ENCODE measurements at regions not wholly inside any gene's neighbourhood (a gene's known extent, or its start where the extent isn't known, plus 50 kb on each side); places are given as distances from the start of the nearest gene placed in this dataset.

- Histone ChIP-seq H3K4me2 (no peak overlapping the region), H3K4me1 (no peaks in the 10 kb centered on the region), H3K9me3 (no peaks in the 10 kb centered on the region), H3K27ac (no peak overlapping the region), H3K4me3 (no peak overlapping the region)
- ChIA-PET CTCF (no interaction called here), POLR2A (no interaction called here)
- no peak for DNase-seq (ENCODE audit: low read depth in 1 of 2, low spot score in 1 of 2)
- WGBS (ENCODE audit: missing lambda C conversion rate), result 57% methylated on average over 10 of the region's 10 CpGs
- no peak for ATAC-seq
- TF ChIP-seq RFX5 (IDR thresholded peaks at IDR 0.05), result no peak
- no peak for TF ChIP-seq PHF8 (IDR thresholded peaks at IDR 0.05; ENCODE audit: borderline replicate concordance, low read depth)
- no peak for TF ChIP-seq SREBF2 (IDR thresholded peaks at IDR 0.05)
- TF ChIP-seq ZNF302 (CRISPR knock-in tag; IDR thresholded peaks at IDR 0.05), result no peak
- TF ChIP-seq REST (IDR thresholded peaks at IDR 0.05), result no peak
- FAIRE-seq, result no peak
Observed at GRCh38 chr4:183852910-183853547, 52.1 kb upstream of the STOX2 start.

GRCh38 chr4:183853548-183853940 lies 51.6 kb upstream of the STOX2 start:
- H3K4me3 ChIP-seq, result no peak overlapping the region
- no peak overlapping the region for H3K27ac ChIP-seq
- ATAC-seq, result no peak
- ChIA-PET CTCF (no interaction called here), POLR2A (no interaction called here)
- 41% methylated on average over 5 of the region's 5 CpGs for WGBS (ENCODE audit: missing lambda C conversion rate)
- no peak overlapping the region for H3K4me2 ChIP-seq
- H3K4me1 ChIP-seq, result no peaks in the 10 kb centered on the region
- DNase-seq (ENCODE audit: low read depth in 1 of 2, low spot score in 1 of 2), result no peak
- FAIRE-seq, result no peak
- TF ChIP-seq USF2 (IDR thresholded peaks at IDR 0.05) (no peak), FOSB (CRISPR knock-in tag; IDR thresholded peaks at IDR 0.05) (no peak), HOXB5 (CRISPR knock-in tag; IDR thresholded peaks at IDR 0.05) (no peak), SREBF2 (IDR thresholded peaks at IDR 0.05) (no peak), NR3C1 (IDR thresholded peaks at IDR 0.05) (no peak), JUN (IDR thresholded peaks at IDR 0.05) (no peak), CHD4 (IDR thresholded peaks at IDR 0.05; ENCODE audit: borderline replicate concordance) (no peak), EHMT2 (IDR thresholded peaks at IDR 0.05; ENCODE audit: low read depth) (no peak), ATOH8 (CRISPR knock-in tag; IDR thresholded peaks at IDR 0.05; ENCODE audit: low read depth) (no peak), TP53 (CRISPR knock-in tag; IDR thresholded peaks at IDR 0.05) (no peak), ZFP36 (IDR thresholded peaks at IDR 0.05; ENCODE audit: borderline replicate concordance, partially characterized antibody) (no peak), HES2 (IDR thresholded peaks at IDR 0.05) (no peak), ELK1 (IDR thresholded peaks at IDR 0.05; ENCODE audit: low read depth, low read length) (no peak), RAD21 (conservative IDR thresholded peaks at IDR 0.05 in 1 of 2, IDR thresholded peaks at IDR 0.05 in 1 of 2) (no peak), FOSL2 (IDR thresholded peaks at IDR 0.05) (no peak), FOSL2 (CRISPR knock-in tag; IDR thresholded peaks at IDR 0.05) (no peak), ESRRA (IDR thresholded peaks at IDR 0.05; ENCODE audit: borderline replicate concordance, low read length) (no peak), ZNF302 (CRISPR knock-in tag; IDR thresholded peaks at IDR 0.05) (no peak), RCOR1 (IDR thresholded peaks at IDR 0.05; ENCODE audit: low read depth, low read length) (no peak), EP300 (IDR thresholded peaks at IDR 0.05) (no peak), RNF2 (IDR thresholded peaks at IDR 0.05; ENCODE audit: borderline replicate concordance, low read depth) (no peak)
- no peaks in the 10 kb centered on the region for H3K9me3 ChIP-seq
